HUES48 (cell line): ENCODE measurements at regions not wholly inside any gene's neighbourhood (a gene's known extent, or its start where the extent isn't known, plus 50 kb on each side); places are given as distances from the start of the nearest gene placed in this dataset.

ENCODE experiments used
- H3K27ac ChIP-seq: one replicate; pipeline ENCODE4 v1.7.0; 2013; ENCODE audit warnings: low read depth, low read length, inconsistent platforms
- H3K27me3 ChIP-seq: 2 replicates; pipeline ENCODE4 v1.6.1; 2013; ENCODE audit warnings: mild to moderate bottlenecking, low read length; ENCODE audit not compliant: control insufficient read depth, insufficient read depth
- H3K36me3 ChIP-seq: 2 replicates; pipeline ENCODE4 v1.6.1; 2013; ENCODE audit warnings: low read length; ENCODE audit not compliant: control insufficient read depth, insufficient read depth
- H3K4me1 ChIP-seq: 2 replicates; pipeline ENCODE4 v1.6.1; 2013; ENCODE audit warnings: mild to moderate bottlenecking, low read length; ENCODE audit not compliant: control insufficient read depth, insufficient read depth
- H3K4me3 ChIP-seq: 2 replicates; pipeline ENCODE4 v1.5.1; 2013; ENCODE audit warnings: mild to moderate bottlenecking, low read depth, low read length
- H3K9ac ChIP-seq: 2 replicates; pipeline ENCODE4 v1.6.1; 2013; ENCODE audit warnings: mild to moderate bottlenecking, low read depth, low read length, moderate library complexity
- H3K9me3 ChIP-seq: 2 replicates; pipeline ENCODE4 v1.6.1; 2013; ENCODE audit warnings: low read length; ENCODE audit not compliant: control insufficient read depth, insufficient read depth

GRCh38 chr17:11138023-11138422 is 103.0 kb upstream of the SHISA6 start:
- H3K4me3 ChIP-seq = no peak overlapping the region
- H3K9me3 ChIP-seq = no peaks in the 10 kb centered on the region
- H3K9ac ChIP-seq = no peak overlapping the region
- H3K36me3 ChIP-seq = no peaks in the 10 kb centered on the region
- no peak overlapping the region for H3K27ac ChIP-seq
- no peaks in the 10 kb centered on the region for H3K4me1 ChIP-seq
- H3K27me3 ChIP-seq = no peaks in the 10 kb centered on the region

GRCh38 chr17:11135819-11136218 is 105.2 kb upstream of the SHISA6 start:
- Histone ChIP-seq H3K27me3 (no peaks in the 10 kb centered on the region), H3K4me3 (no peak overlapping the region), H3K4me1 (no peaks in the 10 kb centered on the region), H3K9me3 (no peaks in the 10 kb centered on the region), H3K36me3 (no peaks in the 10 kb centered on the region), H3K9ac (no peak overlapping the region), H3K27ac (no peak overlapping the region)

GRCh38 chr17:11130367-11130766 is 110.6 kb upstream of the SHISA6 start:
- Histone ChIP-seq H3K4me1 (no peaks in the 10 kb centered on the region), H3K9ac (no peak overlapping the region), H3K27me3 (no peaks in the 10 kb centered on the region), H3K27ac (no peak overlapping the region), H3K9me3 (no peaks in the 10 kb centered on the region), H3K4me3 (no peak overlapping the region), H3K36me3 (no peaks in the 10 kb centered on the region)

- no peaks in the 10 kb centered on the region for H3K27me3 ChIP-seq
- no peaks in the 10 kb centered on the region for H3K4me1 ChIP-seq
- H3K9me3 ChIP-seq = no peaks in the 10 kb centered on the region
- H3K27ac ChIP-seq = no peak overlapping the region
- H3K9ac ChIP-seq = no peak overlapping the region
- no peaks in the 10 kb centered on the region for H3K36me3 ChIP-seq
- no peak overlapping the region for H3K4me3 ChIP-seq
Measured at GRCh38 chr17:11122908-11123307, 118.1 kb upstream of the SHISA6 start.

- no peaks in the 10 kb centered on the region for H3K4me1 ChIP-seq
- H3K9ac ChIP-seq = no peak overlapping the region
- no peaks in the 10 kb centered on the region for H3K27me3 ChIP-seq
- no peaks in the 10 kb centered on the region for H3K9me3 ChIP-seq
- no peaks in the 10 kb centered on the region for H3K36me3 ChIP-seq
- no peak overlapping the region for H3K27ac ChIP-seq
- H3K4me3 ChIP-seq = no peak overlapping the region
Measured at GRCh38 chr17:11121341-11121985, 119.5 kb upstream of the SHISA6 start.

- Histone ChIP-seq H3K27me3 (no peaks in the 10 kb centered on the region), H3K9ac (no peak overlapping the region), H3K27ac (no peak overlapping the region)
Measured at GRCh38 chr17:11109106-11109505, 131.9 kb upstream of the SHISA6 start.

GRCh38 chr17:11105141-11105540 is 135.9 kb upstream of the SHISA6 start:
- Histone ChIP-seq H3K36me3 (no peaks in the 10 kb centered on the region), H3K9ac (no peak overlapping the region), H3K27me3 (no peaks in the 10 kb centered on the region), H3K4me3 (no peak overlapping the region), H3K9me3 (no peaks in the 10 kb centered on the region), H3K27ac (no peak overlapping the region), H3K4me1 (no peaks in the 10 kb centered on the region)

More at GRCh38 chr17:11109106-11109505, 131.9 kb upstream of the SHISA6 start:
- Histone ChIP-seq H3K36me3 (no peaks in the 10 kb centered on the region), H3K4me3 (no peak overlapping the region), H3K9me3 (no peaks in the 10 kb centered on the region), H3K4me1 (no peaks in the 10 kb centered on the region)

- H3K4me3 ChIP-seq = no peak overlapping the region
- H3K36me3 ChIP-seq = no peaks in the 10 kb centered on the region
- no peaks in the 10 kb centered on the region for H3K27me3 ChIP-seq
- H3K4me1 ChIP-seq = no peaks in the 10 kb centered on the region; the same call in 1 of the 2 replicates
- H3K27ac ChIP-seq = no peak overlapping the region
- no peaks in the 10 kb centered on the region for H3K9me3 ChIP-seq
- H3K9ac ChIP-seq = no peak overlapping the region
Measured at GRCh38 chr17:11097121-11097520, 143.9 kb upstream of the SHISA6 start.

GRCh38 chr17:11094331-11094730 is 146.7 kb upstream of the SHISA6 start:
- Histone ChIP-seq H3K9me3 (no peaks in the 10 kb centered on the region), H3K36me3 (no peaks in the 10 kb centered on the region), H3K4me3 (no peak overlapping the region), H3K4me1 (no peaks in the 10 kb centered on the region; the same call in 1 of the 2 replicates), H3K9ac (no peak overlapping the region), H3K27ac (no peak overlapping the region), H3K27me3 (no peaks in the 10 kb centered on the region)

- no peaks in the 10 kb centered on the region for H3K9me3 ChIP-seq
- no peak overlapping the region for H3K9ac ChIP-seq
- peaks cover 18% of the 10 kb centered on the region for H3K4me1 ChIP-seq
- H3K27ac ChIP-seq = no peak overlapping the region
- no peaks in the 10 kb centered on the region for H3K36me3 ChIP-seq
- H3K4me3 ChIP-seq = no peak overlapping the region
- H3K27me3 ChIP-seq = no peaks in the 10 kb centered on the region
Measured at GRCh38 chr17:11086646-11087340, 154.2 kb upstream of the SHISA6 start.

- H3K4me1 ChIP-seq = peaks cover 22% of the 10 kb centered on the region
- no peak overlapping the region for H3K4me3 ChIP-seq
- H3K9me3 ChIP-seq = no peaks in the 10 kb centered on the region
- H3K36me3 ChIP-seq = no peaks in the 10 kb centered on the region
- no peaks in the 10 kb centered on the region for H3K27me3 ChIP-seq
- peak overlapping the region; percentile 43 for H3K27ac ChIP-seq
- H3K9ac ChIP-seq = no peak overlapping the region
Measured at GRCh38 chr17:11082559-11082958, 158.5 kb upstream of the SHISA6 start.
